D721Med (cell line): ENCODE measurements at regions not wholly inside any gene's neighbourhood (a gene's known extent, or its start where the extent isn't known, plus 50 kb on each side); places are given as distances from the start of the nearest gene placed in this dataset.

Experiments used
- DNase-seq: peaks from one replicate; pipeline ENCODE4 v3.0.0; 2011; ENCODE audit warnings: low spot score; ENCODE audit not compliant: insufficient read length
- FAIRE-seq: peaks from 2 replicates; lab custom pipeline; 2011; peaks lifted over from hg19 to GRCh38; lab: Jason Lieb, UNC
- TF ChIP-seq, protein P1 (sequence below): IDR thresholded peaks from 2 replicates; pipeline ENCODE4 v1.5.1; 2012; ENCODE audit warnings: mild to moderate bottlenecking, control low read depth; ENCODE audit not compliant: insufficient read depth; ENCODE audit errors: missing control alignments

- FAIRE-seq (no peak), DNase-seq (no peak)
- TF ChIP-seq, protein P1, sequence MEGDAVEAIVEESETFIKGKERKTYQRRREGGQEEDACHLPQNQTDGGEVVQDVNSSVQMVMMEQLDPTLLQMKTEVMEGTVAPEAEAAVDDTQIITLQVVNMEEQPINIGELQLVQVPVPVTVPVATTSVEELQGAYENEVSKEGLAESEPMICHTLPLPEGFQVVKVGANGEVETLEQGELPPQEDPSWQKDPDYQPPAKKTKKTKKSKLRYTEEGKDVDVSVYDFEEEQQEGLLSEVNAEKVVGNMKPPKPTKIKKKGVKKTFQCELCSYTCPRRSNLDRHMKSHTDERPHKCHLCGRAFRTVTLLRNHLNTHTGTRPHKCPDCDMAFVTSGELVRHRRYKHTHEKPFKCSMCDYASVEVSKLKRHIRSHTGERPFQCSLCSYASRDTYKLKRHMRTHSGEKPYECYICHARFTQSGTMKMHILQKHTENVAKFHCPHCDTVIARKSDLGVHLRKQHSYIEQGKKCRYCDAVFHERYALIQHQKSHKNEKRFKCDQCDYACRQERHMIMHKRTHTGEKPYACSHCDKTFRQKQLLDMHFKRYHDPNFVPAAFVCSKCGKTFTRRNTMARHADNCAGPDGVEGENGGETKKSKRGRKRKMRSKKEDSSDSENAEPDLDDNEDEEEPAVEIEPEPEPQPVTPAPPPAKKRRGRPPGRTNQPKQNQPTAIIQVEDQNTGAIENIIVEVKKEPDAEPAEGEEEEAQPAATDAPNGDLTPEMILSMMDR = no peak
Measured at GRCh38 chr10:29849126-29849833, 210.1 kb downstream of the JCAD start.

DNA sequence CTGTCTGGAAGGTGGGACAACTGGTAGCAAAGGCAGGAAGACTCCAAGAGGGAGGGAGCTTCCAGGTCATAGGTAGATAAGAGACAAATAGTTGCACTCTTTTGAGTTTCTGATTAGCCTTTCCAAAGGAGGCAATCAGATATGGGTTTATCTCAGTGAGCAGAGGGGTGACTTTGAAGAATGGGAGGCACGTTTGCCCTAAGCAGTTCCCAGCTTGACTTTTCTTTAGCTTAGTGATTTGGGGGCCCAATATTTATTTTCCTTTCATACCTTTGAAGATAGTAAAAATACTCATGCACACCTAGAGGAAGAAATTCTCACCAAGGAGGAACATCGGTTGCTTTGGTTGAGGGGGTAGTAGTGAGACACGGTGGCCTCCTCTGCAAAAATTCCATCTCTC lies 212.1 kb upstream of the SVIL start:
- FAIRE-seq (no peak), DNase-seq (no peak)
- TF ChIP-seq, protein P1 = no peak

GRCh38 chr10:29845166-29845565 lies 210.4 kb upstream of the SVIL start:
- TF ChIP-seq, protein P1 = no peak
- no peak for DNase-seq
- FAIRE-seq = no peak

DNA sequence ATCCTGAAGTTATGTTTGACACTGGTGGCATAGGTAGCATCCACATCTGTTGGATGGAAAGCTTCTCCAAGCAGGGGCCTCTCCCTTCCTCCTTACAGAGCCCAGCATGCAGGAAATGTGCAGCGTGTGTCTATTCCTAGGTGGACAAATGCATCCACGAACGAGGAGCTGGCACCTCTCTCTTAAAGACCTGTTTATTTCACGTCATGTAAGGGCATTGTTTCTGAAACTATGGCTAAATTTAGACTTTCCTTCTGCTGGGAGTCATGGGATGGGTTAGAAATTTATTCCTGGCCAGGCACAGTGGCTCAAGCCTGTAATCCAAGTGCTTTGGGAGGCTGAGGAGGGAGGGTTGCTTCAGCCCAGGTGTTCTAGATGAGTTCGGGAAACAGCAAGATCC lies 208.4 kb upstream of the SVIL start:
- FAIRE-seq (no peak), DNase-seq (no peak)
- TF ChIP-seq, protein P1 = no peak

DNA sequence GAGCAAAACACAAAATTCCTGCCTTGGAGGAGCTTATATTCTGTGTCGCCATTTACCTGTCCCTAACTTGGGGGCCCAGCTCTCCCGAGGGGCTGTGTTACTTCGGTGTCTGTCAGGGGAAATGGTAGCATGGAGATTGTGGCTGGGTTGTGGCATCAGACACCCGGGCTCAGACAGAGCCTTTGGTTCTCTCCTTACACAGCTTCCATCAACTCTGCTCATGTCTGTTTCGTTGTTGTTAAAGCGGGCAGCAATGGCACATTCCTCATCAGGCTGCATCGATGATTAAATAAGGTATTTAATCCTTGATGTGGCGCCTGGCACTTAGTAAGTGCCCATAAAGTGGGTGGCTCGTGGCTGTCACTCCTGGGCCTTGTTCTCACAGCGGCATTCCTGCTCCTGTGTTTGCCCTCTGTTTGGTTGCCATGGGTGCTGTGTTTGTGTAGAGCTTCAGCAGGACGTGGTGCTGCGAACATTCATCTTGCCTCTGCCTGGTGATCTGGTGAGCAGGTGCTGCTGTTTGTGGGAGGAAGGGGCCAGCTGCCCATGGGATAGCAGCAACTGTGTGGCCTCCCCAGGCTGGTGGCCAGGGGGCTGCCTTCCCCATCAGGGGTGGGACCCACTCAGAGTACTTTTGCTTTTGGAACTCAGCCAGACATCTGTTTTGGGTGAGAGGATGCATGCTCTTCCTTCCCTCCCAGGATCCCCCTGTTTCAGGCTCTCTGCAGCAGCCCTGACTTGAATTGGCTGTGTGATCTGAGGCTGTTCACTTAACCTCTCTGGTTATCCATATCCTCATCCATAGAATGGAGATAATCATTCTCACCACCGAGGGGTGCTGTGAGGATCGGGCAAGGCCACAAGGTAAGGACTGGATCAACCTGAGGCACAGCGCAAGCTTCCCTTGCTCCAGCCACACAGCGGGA lies 207.2 kb upstream of the SVIL start:
- FAIRE-seq (no peak), DNase-seq (no peak)
- TF ChIP-seq, protein P1 = no peak

DNA sequence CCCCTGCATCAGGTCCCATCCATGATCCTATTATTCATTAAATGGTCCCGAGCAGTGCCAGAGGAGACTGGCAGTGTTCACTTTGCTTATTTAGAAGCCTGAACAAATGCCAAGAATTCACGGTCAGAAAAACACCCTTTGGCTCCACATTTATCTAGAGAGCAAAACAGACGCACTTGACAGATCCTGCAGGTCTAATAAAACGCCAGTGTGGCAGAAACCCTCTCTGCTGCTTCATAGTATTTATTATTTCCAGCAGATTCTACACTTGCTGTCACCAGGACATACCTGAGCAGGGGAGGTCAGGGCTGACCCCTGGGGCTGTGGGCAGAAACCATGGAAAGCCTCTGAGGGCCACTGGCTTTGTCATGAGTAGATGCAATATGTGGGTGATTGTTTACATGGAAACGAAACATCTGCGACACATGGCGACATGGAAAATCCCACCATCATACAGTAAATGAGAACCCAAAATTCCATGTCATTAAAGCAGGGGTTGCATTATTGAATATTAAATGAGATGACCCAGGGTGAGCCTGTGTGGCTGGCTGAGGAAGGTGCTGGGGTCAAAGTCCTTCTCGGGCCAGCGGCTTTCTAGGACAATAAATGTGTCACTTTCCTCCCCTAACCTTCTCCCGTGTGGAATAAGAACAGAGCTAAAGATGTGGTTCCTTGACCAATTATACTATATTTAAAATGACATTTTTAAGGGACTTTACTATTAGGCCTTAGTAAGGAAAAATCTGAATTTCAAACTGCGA lies 205.9 kb upstream of the SVIL start:
- DNase-seq (no peak), FAIRE-seq (no peak)
- TF ChIP-seq, protein P1 = no peak
